ENCODE measurements at regions not wholly inside any gene's neighbourhood (a gene's known extent, or its start where the extent isn't known, plus 50 kb on each side); places are given as distances from the start of the nearest gene placed in this dataset.
"Not testable (repeated sequence)": the region's sequence is repeated elsewhere in the genome, so short reads cannot be mapped to it uniquely, and the experiment has no call there.

- Histone ChIP-seq H3K4me1 (ENCODE audit: control insufficient read depth in 5 of 5, insufficient read depth in 5 of 5, low read length in 5 of 5) (peaks cover 0 to 5% (median 4%) of the 10 kb centered on the region in 5 donors), H3K9me3 (ENCODE audit: control insufficient read depth in 5 of 5, low read length in 5 of 5) (peaks cover 3 to 13% (median 9%) of the 10 kb centered on the region in 5 donors), H3K27ac (ENCODE audit: low read depth, low read length) (no peak overlapping the region), H3K36me3 (ENCODE audit: control insufficient read depth in 5 of 5, insufficient read depth in 5 of 5, low read length in 5 of 5) (no peaks in the 10 kb centered on the region), H3K27me3 (ENCODE audit: control insufficient read depth in 5 of 5, insufficient read depth in 4 of 5, low read length in 5 of 5) (peaks cover 0 to 2% (median 0%) of the 10 kb centered on the region in 5 donors), H3K4me3 (ENCODE audit: low read depth in 1 of 5, low read length in 5 of 5) (no peak overlapping the region), H3K9ac (ENCODE audit: low read length in 5 of 5) (no peak overlapping the region)
Observed at GRCh38 chr16:80915079-80915450, 91.6 kb downstream of the CMC2 start.

GRCh38 chr16:80914379-80915078 is 92.2 kb downstream of the CMC2 start:
- H3K4me1 ChIP-seq (ENCODE audit: control insufficient read depth in 5 of 5, insufficient read depth in 5 of 5, low read length in 5 of 5) = peaks cover 0 to 10% (median 9%) of the 10 kb centered on the region in 5 donors
- no peak overlapping the region for H3K27ac ChIP-seq (ENCODE audit: low read depth, low read length)
- no peaks in the 10 kb centered on the region for H3K36me3 ChIP-seq (ENCODE audit: control insufficient read depth in 5 of 5, insufficient read depth in 5 of 5, low read length in 5 of 5)
- no peak overlapping the region for H3K9ac ChIP-seq (ENCODE audit: low read length in 5 of 5)
- peaks cover 0 to under 1% (median 0%) of the 10 kb centered on the region in 5 donors for H3K27me3 ChIP-seq (ENCODE audit: control insufficient read depth in 5 of 5, insufficient read depth in 4 of 5, low read length in 5 of 5)
- no peak overlapping the region for H3K4me3 ChIP-seq (ENCODE audit: low read depth in 1 of 5, low read length in 5 of 5)
- peaks cover 3 to 13% (median 9%) of the 10 kb centered on the region in 5 donors for H3K9me3 ChIP-seq (ENCODE audit: control insufficient read depth in 5 of 5, low read length in 5 of 5)

DNA sequence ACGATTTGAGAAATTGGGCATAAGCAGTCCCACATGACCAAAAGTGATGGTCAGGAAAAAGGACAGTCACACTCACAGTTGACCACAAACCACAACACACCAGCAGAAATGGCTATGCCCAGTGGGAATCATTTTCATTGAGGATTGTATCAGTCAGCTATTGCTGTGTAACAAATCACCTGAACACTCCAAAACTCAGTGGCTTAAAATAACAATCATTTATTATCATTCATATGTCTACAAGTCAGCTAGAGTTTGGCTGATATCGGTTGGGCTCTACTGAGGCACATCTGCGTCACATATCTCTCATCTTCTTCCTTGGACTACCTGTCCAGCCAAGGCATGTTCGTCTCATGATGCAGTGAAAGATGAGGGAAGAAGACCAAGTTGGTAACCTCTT is 93.3 kb downstream of the CMC2 start:
- H3K4me1 ChIP-seq (ENCODE audit: control insufficient read depth in 5 of 5, insufficient read depth in 5 of 5, low read length in 5 of 5) = peaks cover 0 to 14% (median 13%) of the 10 kb centered on the region in 5 donors
- H3K27ac ChIP-seq (ENCODE audit: low read depth, low read length) = no peak overlapping the region
- H3K9ac ChIP-seq (ENCODE audit: low read length in 5 of 5) = no peak overlapping the region
- H3K4me3 ChIP-seq (ENCODE audit: low read depth in 1 of 5, low read length in 5 of 5) = no peak overlapping the region
- no peaks in the 10 kb centered on the region for H3K36me3 ChIP-seq (ENCODE audit: control insufficient read depth in 5 of 5, insufficient read depth in 5 of 5, low read length in 5 of 5)
- H3K27me3 ChIP-seq (ENCODE audit: control insufficient read depth in 5 of 5, insufficient read depth in 4 of 5, low read length in 5 of 5) = no peaks in the 10 kb centered on the region
- H3K9me3 ChIP-seq (ENCODE audit: control insufficient read depth in 5 of 5, low read length in 5 of 5) = peaks cover 3 to 13% (median 9%) of the 10 kb centered on the region in 5 donors

- Histone ChIP-seq H3K9me3 (ENCODE audit: control insufficient read depth in 5 of 5, low read length in 5 of 5) (peaks cover 3 to 13% (median 9%) of the 10 kb centered on the region in 5 donors), H3K4me1 (ENCODE audit: control insufficient read depth in 5 of 5, insufficient read depth in 5 of 5, low read length in 5 of 5) (peaks cover 0 to 14% (median 13%) of the 10 kb centered on the region in 5 donors), H3K27ac (ENCODE audit: low read depth, low read length) (no peak overlapping the region), H3K36me3 (ENCODE audit: control insufficient read depth in 5 of 5, insufficient read depth in 5 of 5, low read length in 5 of 5) (no peaks in the 10 kb centered on the region), H3K27me3 (ENCODE audit: control insufficient read depth in 5 of 5, insufficient read depth in 4 of 5, low read length in 5 of 5) (no peaks in the 10 kb centered on the region), H3K9ac (ENCODE audit: low read length in 5 of 5) (no peak overlapping the region), H3K4me3 (ENCODE audit: low read depth in 1 of 5, low read length in 5 of 5) (no peak overlapping the region)
Observed at GRCh38 chr16:80912651-80913050, 94.0 kb downstream of the CMC2 start.

DNA sequence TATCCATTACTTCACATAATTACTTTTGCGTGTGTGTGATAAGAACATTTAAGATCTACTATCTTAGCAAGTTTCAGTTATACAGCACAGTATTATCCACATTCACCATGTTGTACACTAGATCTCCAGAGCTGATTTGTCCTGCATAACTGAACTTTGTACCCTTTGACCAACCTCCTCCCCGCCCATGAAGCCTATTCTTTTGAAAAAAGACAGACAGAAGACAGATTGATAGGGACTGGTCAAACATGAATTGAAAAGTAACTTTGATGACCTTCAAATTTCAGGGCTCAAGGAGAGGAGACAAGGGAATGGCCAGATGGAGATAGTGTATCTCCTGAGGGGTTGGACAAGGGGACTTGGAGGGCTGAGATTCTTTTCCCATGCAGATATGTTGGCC is 96.3 kb downstream of the CMC2 start:
- Histone ChIP-seq H3K9ac (ENCODE audit: low read length in 5 of 5) (no peak overlapping the region), H3K4me1 (ENCODE audit: control insufficient read depth in 5 of 5, insufficient read depth in 5 of 5, low read length in 5 of 5) (peaks cover 0 to 14% (median 13%) of the 10 kb centered on the region in 5 donors), H3K27ac (ENCODE audit: low read depth, low read length) (no peak overlapping the region), H3K36me3 (ENCODE audit: control insufficient read depth in 5 of 5, insufficient read depth in 5 of 5, low read length in 5 of 5) (no peaks in the 10 kb centered on the region), H3K9me3 (ENCODE audit: control insufficient read depth in 5 of 5, low read length in 5 of 5) (peaks cover 3 to 13% (median 9%) of the 10 kb centered on the region in 5 donors), H3K27me3 (ENCODE audit: control insufficient read depth in 5 of 5, insufficient read depth in 4 of 5, low read length in 5 of 5) (no peaks in the 10 kb centered on the region), H3K4me3 (ENCODE audit: low read depth in 1 of 5, low read length in 5 of 5) (no peak overlapping the region)

DNA sequence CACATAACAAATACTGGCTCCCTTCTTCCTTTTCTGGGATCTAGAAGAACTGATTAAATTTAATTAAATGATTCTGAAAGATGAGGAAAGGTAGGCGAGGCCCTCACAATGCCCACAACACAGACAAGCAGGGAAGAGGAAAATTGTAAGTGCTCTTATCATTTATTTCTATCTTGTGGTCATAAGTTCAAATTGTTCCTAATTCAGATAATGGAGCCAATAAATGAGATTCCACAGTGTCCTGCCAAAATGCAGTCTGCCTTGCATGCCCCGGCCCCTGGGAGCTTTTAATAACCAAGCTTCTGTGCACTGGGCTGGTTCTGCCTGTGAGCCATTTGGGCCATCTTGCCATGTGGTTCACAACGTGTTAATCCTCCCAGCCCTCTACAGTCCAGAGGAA is 97.0 kb downstream of the CMC2 start:
- H3K4me1 ChIP-seq (ENCODE audit: control insufficient read depth in 5 of 5, insufficient read depth in 5 of 5, low read length in 5 of 5) = peaks cover 0 to 14% (median 13%) of the 10 kb centered on the region in 5 donors
- H3K9me3 ChIP-seq (ENCODE audit: control insufficient read depth in 5 of 5, low read length in 5 of 5) = peaks cover 3 to 13% (median 9%) of the 10 kb centered on the region in 5 donors
- H3K27ac ChIP-seq (ENCODE audit: low read depth, low read length) = no peak overlapping the region
- H3K27me3 ChIP-seq (ENCODE audit: control insufficient read depth in 5 of 5, insufficient read depth in 4 of 5, low read length in 5 of 5) = no peaks in the 10 kb centered on the region
- H3K36me3 ChIP-seq (ENCODE audit: control insufficient read depth in 5 of 5, insufficient read depth in 5 of 5, low read length in 5 of 5) = no peaks in the 10 kb centered on the region
- H3K4me3 ChIP-seq (ENCODE audit: low read depth in 1 of 5, low read length in 5 of 5) = no peak overlapping the region
- no peak overlapping the region for H3K9ac ChIP-seq (ENCODE audit: low read length in 5 of 5)

DNA sequence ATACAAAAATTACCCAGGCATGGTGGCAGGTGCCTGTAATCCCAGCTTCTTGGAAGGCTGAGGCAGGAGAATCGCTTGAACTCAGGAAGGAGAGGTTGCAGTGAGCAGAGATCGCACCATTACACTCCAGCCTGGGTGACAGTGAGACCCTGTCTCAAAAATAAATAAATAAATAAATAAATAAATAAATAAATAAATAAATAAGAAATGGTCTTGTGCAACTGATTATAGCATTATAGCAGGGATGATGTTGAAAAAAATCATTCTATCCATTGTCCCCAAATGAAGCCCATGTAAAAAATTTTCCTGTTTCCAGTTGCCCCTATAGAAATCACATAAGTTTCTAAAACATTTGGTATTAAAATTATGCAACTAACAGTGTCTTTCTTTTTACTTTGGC is 100.5 kb downstream of the CMC2 start:
- H3K27ac ChIP-seq (ENCODE audit: low read depth, low read length); H3K9me3 ChIP-seq (ENCODE audit: control insufficient read depth in 5 of 5, low read length in 5 of 5); H3K4me3 ChIP-seq (ENCODE audit: low read depth in 1 of 5, low read length in 5 of 5); H3K36me3 ChIP-seq (ENCODE audit: control insufficient read depth in 5 of 5, insufficient read depth in 5 of 5, low read length in 5 of 5); H3K27me3 ChIP-seq (ENCODE audit: control insufficient read depth in 5 of 5, insufficient read depth in 4 of 5, low read length in 5 of 5); H3K9ac ChIP-seq (ENCODE audit: low read length in 5 of 5): not testable (repeated sequence)
- H3K4me1 ChIP-seq (ENCODE audit: control insufficient read depth in 5 of 5, insufficient read depth in 5 of 5, low read length in 5 of 5) = peaks cover 0 to 17% (median 14%) of the 10 kb centered on the region in 5 donors

GRCh38 chr16:80903616-80904015 is 99.2 kb upstream of the CDYL2 start:
- no peak overlapping the region for H3K27ac ChIP-seq (ENCODE audit: low read depth, low read length)
- H3K4me1 ChIP-seq (ENCODE audit: control insufficient read depth in 5 of 5, insufficient read depth in 5 of 5, low read length in 5 of 5) = peaks cover 8 to 21% (median 19%) of the 10 kb centered on the region in 5 donors
- no peak overlapping the region for H3K9ac ChIP-seq (ENCODE audit: low read length in 5 of 5)
- no peaks in the 10 kb centered on the region for H3K36me3 ChIP-seq (ENCODE audit: control insufficient read depth in 5 of 5, insufficient read depth in 5 of 5, low read length in 5 of 5)
- H3K27me3 ChIP-seq (ENCODE audit: control insufficient read depth in 5 of 5, insufficient read depth in 4 of 5, low read length in 5 of 5) = no peaks in the 10 kb centered on the region
- no peaks in the 10 kb centered on the region for H3K9me3 ChIP-seq (ENCODE audit: control insufficient read depth in 5 of 5, low read length in 5 of 5)
- no peak overlapping the region for H3K4me3 ChIP-seq (ENCODE audit: low read depth in 1 of 5, low read length in 5 of 5)

GRCh38 chr16:80902306-80903110 is 98.1 kb upstream of the CDYL2 start:
- Histone ChIP-seq H3K36me3 (ENCODE audit: control insufficient read depth in 5 of 5, insufficient read depth in 5 of 5, low read length in 5 of 5) (no peaks in the 10 kb centered on the region), H3K4me1 (ENCODE audit: control insufficient read depth in 5 of 5, insufficient read depth in 5 of 5, low read length in 5 of 5) (peaks cover 8 to 21% (median 19%) of the 10 kb centered on the region in 5 donors), H3K9ac (ENCODE audit: low read length in 5 of 5) (no peak overlapping the region)

DNA sequence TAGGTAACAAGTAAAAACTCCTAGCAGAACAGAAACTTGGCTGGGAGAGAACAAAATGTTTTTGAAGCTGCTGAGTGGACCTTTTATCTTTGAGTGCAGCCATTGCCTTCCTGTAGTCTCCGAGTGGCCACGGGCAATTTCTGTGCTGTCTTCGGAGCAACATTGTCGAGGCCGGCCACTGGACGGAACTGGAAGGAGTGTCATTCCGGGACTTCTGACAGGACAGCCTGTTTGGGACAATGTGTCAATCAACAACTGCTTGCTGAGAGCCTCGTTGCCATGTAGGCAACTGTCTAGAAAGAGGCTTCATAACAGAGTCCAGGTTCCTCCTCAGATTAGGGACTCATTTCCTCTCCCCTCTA is 96.2 kb upstream of the CDYL2 start:
- Histone ChIP-seq H3K4me3 (ENCODE audit: low read depth in 1 of 5, low read length in 5 of 5) (peak overlapping the region; percentile 29 to 74 (median 53)), H3K27me3 (ENCODE audit: control insufficient read depth in 5 of 5, insufficient read depth in 4 of 5, low read length in 5 of 5) (no peaks in the 10 kb centered on the region), H3K9me3 (ENCODE audit: control insufficient read depth in 5 of 5, low read length in 5 of 5) (no peaks in the 10 kb centered on the region)

More at GRCh38 chr16:80902306-80903110, 98.1 kb upstream of the CDYL2 start:
- no peaks in the 10 kb centered on the region for H3K9me3 ChIP-seq (ENCODE audit: control insufficient read depth in 5 of 5, low read length in 5 of 5)
- H3K27ac ChIP-seq (ENCODE audit: low read depth, low read length) = no peak overlapping the region
- no peaks in the 10 kb centered on the region for H3K27me3 ChIP-seq (ENCODE audit: control insufficient read depth in 5 of 5, insufficient read depth in 4 of 5, low read length in 5 of 5)
- no peak overlapping the region for H3K4me3 ChIP-seq (ENCODE audit: low read depth in 1 of 5, low read length in 5 of 5)

More for the DNA sequence above, 96.2 kb upstream of the CDYL2 start:
- Histone ChIP-seq H3K36me3 (ENCODE audit: control insufficient read depth in 5 of 5, insufficient read depth in 5 of 5, low read length in 5 of 5) (no peaks in the 10 kb centered on the region), H3K9ac (ENCODE audit: low read length in 5 of 5) (peak overlapping the region in 2 of 5 donors; percentile 14 to 35), H3K27ac (ENCODE audit: low read depth, low read length) (peak overlapping the region; percentile 86), H3K4me1 (ENCODE audit: control insufficient read depth in 5 of 5, insufficient read depth in 5 of 5, low read length in 5 of 5) (peaks cover 8 to 21% (median 19%) of the 10 kb centered on the region in 5 donors)

All from subcutaneous abdominal adipose tissue (tissue), 5 donors.